Tongue (tissue), 1 donor: ENCODE measurements at regions not wholly inside any gene's neighbourhood (a gene's known extent, or its start where the extent isn't known, plus 50 kb on each side); places are given as distances from the start of the nearest gene placed in this dataset.
"Not testable (repeated sequence)": the region's sequence is repeated elsewhere in the genome, so short reads cannot be mapped to it uniquely, and the experiment has no call there.

Experiments
- DNase-seq: peaks from one replicate; pipeline ENCODE4 v3.0.0-alpha.2; 2015

- no peak for DNase-seq
Measured at GRCh38 chr5:171714851-171715250, 70.8 kb upstream of the SMIM23 start.

GRCh38 chr5:171715551-171715950, 70.1 kb upstream of the SMIM23 start:
- DNase-seq, result no peak

- DNase-seq, result no peak
Measured at GRCh38 chr5:171720086-171720485, 65.5 kb upstream of the SMIM23 start.

- DNase-seq, result no peak
Measured at GRCh38 chr5:171721464-171721863, 64.2 kb upstream of the SMIM23 start.

- peak; percentile 72 for DNase-seq
Measured at GRCh38 chr5:171724468-171725204, 61.0 kb upstream of the SMIM23 start.

GRCh38 chr5:171725205-171725601, 60.4 kb upstream of the SMIM23 start:
- no peak for DNase-seq

GRCh38 chr5:171726819-171727218, 58.8 kb upstream of the SMIM23 start:
- DNase-seq, result not testable (repeated sequence)

GRCh38 chr5:171728686-171729085, 56.9 kb upstream of the SMIM23 start:
- no peak for DNase-seq
